Panc1 (cell line): ENCODE measurements at regions not wholly inside any gene's neighbourhood (a gene's known extent, or its start where the extent isn't known, plus 50 kb on each side); places are given as distances from the start of the nearest gene placed in this dataset.

ENCODE experiments used
- POLR2AphosphoS5 ChIP-seq: IDR thresholded peaks from 2 replicates; pipeline ENCODE4 v1.6.1; 2012; ENCODE audit warnings: mild to moderate bottlenecking, low read depth, low read length, moderate library complexity
- TCF7L2 ChIP-seq: IDR thresholded peaks from 2 replicates; pipeline ENCODE4 v1.6.1; 2011; ENCODE audit warnings: mild to moderate bottlenecking, low read depth, low read length, inconsistent platforms
- TF ChIP-seq, protein P1 (sequence below): fragments of 450-650 bp; IDR thresholded peaks from 2 replicates; pipeline ENCODE4 v1.5.1; 2017; ENCODE audit warnings: mild to moderate bottlenecking
- TF ChIP-seq, protein P2 (sequence below), 2 experiments: IDR thresholded peaks; 2 replicates each; pipeline ENCODE4 v1.6.1; 2011 to 2012; ENCODE audit warnings: low read depth in 2 of 2, control low read depth in 1 of 2, low read length in 1 of 2, mild to moderate bottlenecking in 1 of 2, moderate library complexity in 1 of 2; ENCODE audit not compliant: insufficient read depth in 1 of 2

DNA sequence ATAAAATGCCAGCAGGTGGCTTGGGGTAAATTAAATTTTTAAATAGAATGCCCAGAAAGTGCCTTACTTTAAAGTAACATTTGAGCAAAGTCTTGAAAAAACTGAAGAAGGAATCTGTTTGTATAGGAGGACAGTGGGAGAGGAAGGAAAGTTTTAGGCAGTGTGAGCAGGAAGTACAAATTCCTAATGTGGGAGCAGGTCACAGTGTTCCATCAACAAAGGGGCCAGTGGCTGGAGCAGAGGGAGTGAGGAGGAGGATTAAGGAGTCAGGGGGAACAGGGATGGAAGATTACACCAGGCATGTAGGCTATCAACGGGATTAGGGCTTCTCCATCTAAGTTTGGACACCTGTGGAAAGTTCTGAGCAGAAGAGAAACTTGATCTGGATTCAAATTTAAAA is 439.2 kb upstream of the REG3G start:
- TF ChIP-seq, protein P1, sequence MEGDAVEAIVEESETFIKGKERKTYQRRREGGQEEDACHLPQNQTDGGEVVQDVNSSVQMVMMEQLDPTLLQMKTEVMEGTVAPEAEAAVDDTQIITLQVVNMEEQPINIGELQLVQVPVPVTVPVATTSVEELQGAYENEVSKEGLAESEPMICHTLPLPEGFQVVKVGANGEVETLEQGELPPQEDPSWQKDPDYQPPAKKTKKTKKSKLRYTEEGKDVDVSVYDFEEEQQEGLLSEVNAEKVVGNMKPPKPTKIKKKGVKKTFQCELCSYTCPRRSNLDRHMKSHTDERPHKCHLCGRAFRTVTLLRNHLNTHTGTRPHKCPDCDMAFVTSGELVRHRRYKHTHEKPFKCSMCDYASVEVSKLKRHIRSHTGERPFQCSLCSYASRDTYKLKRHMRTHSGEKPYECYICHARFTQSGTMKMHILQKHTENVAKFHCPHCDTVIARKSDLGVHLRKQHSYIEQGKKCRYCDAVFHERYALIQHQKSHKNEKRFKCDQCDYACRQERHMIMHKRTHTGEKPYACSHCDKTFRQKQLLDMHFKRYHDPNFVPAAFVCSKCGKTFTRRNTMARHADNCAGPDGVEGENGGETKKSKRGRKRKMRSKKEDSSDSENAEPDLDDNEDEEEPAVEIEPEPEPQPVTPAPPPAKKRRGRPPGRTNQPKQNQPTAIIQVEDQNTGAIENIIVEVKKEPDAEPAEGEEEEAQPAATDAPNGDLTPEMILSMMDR = no peak
- TF ChIP-seq POLR2AphosphoS5 = no peak
- TF ChIP-seq, protein P2, sequence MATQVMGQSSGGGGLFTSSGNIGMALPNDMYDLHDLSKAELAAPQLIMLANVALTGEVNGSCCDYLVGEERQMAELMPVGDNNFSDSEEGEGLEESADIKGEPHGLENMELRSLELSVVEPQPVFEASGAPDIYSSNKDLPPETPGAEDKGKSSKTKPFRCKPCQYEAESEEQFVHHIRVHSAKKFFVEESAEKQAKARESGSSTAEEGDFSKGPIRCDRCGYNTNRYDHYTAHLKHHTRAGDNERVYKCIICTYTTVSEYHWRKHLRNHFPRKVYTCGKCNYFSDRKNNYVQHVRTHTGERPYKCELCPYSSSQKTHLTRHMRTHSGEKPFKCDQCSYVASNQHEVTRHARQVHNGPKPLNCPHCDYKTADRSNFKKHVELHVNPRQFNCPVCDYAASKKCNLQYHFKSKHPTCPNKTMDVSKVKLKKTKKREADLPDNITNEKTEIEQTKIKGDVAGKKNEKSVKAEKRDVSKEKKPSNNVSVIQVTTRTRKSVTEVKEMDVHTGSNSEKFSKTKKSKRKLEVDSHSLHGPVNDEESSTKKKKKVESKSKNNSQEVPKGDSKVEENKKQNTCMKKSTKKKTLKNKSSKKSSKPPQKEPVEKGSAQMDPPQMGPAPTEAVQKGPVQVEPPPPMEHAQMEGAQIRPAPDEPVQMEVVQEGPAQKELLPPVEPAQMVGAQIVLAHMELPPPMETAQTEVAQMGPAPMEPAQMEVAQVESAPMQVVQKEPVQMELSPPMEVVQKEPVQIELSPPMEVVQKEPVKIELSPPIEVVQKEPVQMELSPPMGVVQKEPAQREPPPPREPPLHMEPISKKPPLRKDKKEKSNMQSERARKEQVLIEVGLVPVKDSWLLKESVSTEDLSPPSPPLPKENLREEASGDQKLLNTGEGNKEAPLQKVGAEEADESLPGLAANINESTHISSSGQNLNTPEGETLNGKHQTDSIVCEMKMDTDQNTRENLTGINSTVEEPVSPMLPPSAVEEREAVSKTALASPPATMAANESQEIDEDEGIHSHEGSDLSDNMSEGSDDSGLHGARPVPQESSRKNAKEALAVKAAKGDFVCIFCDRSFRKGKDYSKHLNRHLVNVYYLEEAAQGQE (IDR thresholded peaks at IDR 0.05; ENCODE audit: insufficient read depth in 1 of 2, low read depth in 2 of 2, low read length in 1 of 2) = no peak
- TF ChIP-seq TCF7L2 = no peak
